HFF-Myc (cell line): ENCODE measurements at regions not wholly inside any gene's neighbourhood (a gene's known extent, or its start where the extent isn't known, plus 50 kb on each side); places are given as distances from the start of the nearest gene placed in this dataset.

Source experiments
- DNase-seq: peaks from one replicate; pipeline ENCODE4 v3.0.0-alpha.2; 2011; ENCODE audit warnings: low read depth; ENCODE audit errors: extremely low read depth
- H3K4me3 ChIP-seq: replicated peaks from 2 replicates; pipeline ENCODE4 v1.5.1; 2011; ENCODE audit warnings: low read depth, mild to moderate bottlenecking, control low read depth, low read length
- CTCF ChIP-seq: IDR thresholded peaks from 2 replicates; pipeline ENCODE4 v1.5.1; 2012; ENCODE audit warnings: mild to moderate bottlenecking, low read depth, low read length, control low read depth; ENCODE audit errors: missing control alignments

GRCh38 chr21:16752475-16752857, 760.4 kb upstream of the CXADR start:
- H3K4me3 ChIP-seq, result no peak overlapping the region
- DNase-seq, result no peak
- TF ChIP-seq CTCF, result no peak

GRCh38 chr21:16755061-16755460, 757.8 kb upstream of the CXADR start:
- no peak for TF ChIP-seq CTCF
- H3K4me3 ChIP-seq, result no peak overlapping the region
- DNase-seq, result no peak

- no peak for TF ChIP-seq CTCF
Observed at GRCh38 chr21:16767201-16767600, 745.6 kb upstream of the CXADR start.

GRCh38 chr21:16768096-16768495, 744.7 kb upstream of the CXADR start:
- no peak overlapping the region for H3K4me3 ChIP-seq
- TF ChIP-seq CTCF, result no peak
- DNase-seq, result no peak

More at GRCh38 chr21:16767201-16767600, 745.6 kb upstream of the CXADR start:
- DNase-seq, result no peak
- H3K4me3 ChIP-seq, result no peak overlapping the region

- no peak for TF ChIP-seq CTCF
- H3K4me3 ChIP-seq, result no peak overlapping the region
- no peak for DNase-seq
Observed at GRCh38 chr21:16770266-16770665, 742.6 kb upstream of the CXADR start.

- no peak for TF ChIP-seq CTCF
- H3K4me3 ChIP-seq, result no peak overlapping the region
- no peak for DNase-seq
Observed at GRCh38 chr21:16773206-16773605, 739.6 kb upstream of the CXADR start.

GRCh38 chr21:16775076-16775475, 737.8 kb upstream of the CXADR start:
- no peak for TF ChIP-seq CTCF
- DNase-seq, result no peak
- no peak overlapping the region for H3K4me3 ChIP-seq
